Esophagus squamous epithelium (tissue), 5 donors: ENCODE measurements at regions not wholly inside any gene's neighbourhood (a gene's known extent, or its start where the extent isn't known, plus 50 kb on each side); places are given as distances from the start of the nearest gene placed in this dataset.
"Not testable (repeated sequence)": the region's sequence is repeated elsewhere in the genome, so short reads cannot be mapped to it uniquely, and the experiment has no call there.

Experiments
- DNase-seq: peaks from one replicate; lab custom pipeline; 2025; lab: John Stamatoyannopoulos, UW
- H3K27ac ChIP-seq, 4 donors: fragments of 200-600 bp; sonication (generic); one replicate each; pipeline ENCODE4 v1.5.1; 2016 to 2019; ENCODE audit warnings: mild to moderate bottlenecking in 1 of 4
- H3K27me3 ChIP-seq, 4 donors: fragments of 200-600 bp; sonication (generic); 1 replicate in 3 of 4; 2 replicates in 1 of 4; pipeline versions ENCODE4 v1.5.1 to v1.6.0; 2017 to 2021; ENCODE audit warnings: antibody characterized with exemption in 1 of 4
- H3K36me3 ChIP-seq, 3 donors: fragments of 200-600 bp; sonication (generic); one replicate each; pipeline ENCODE4 v1.5.1; 2016 to 2019
- H3K4me1 ChIP-seq, 3 donors: fragments of 200-600 bp; sonication (generic); one replicate each; pipeline ENCODE4 v1.5.1; 2017 to 2019
- H3K4me3 ChIP-seq, 4 donors: fragments of 200-600 bp; sonication (generic); 1 replicate in 3 of 4; 2 replicates in 1 of 4; pipeline ENCODE4 v1.5.1; 2016 to 2019; ENCODE audit warnings: mild to moderate bottlenecking in 2 of 4, moderate library complexity in 1 of 4
- H3K9me3 ChIP-seq, 3 donors: fragments of 200-600 bp; sonication (generic); one replicate each; pipeline ENCODE4 v1.5.1; 2016 to 2019
- POLR2A ChIP-seq, 4 donors: fragments of 450-650 bp; IDR thresholded peaks; one replicate each; pipeline ENCODE4 v1.6.1; 2017; ENCODE audit warnings: antibody characterized with exemption in 4 of 4, mild to moderate bottlenecking in 4 of 4, moderate library complexity in 3 of 4
- WGBS, 2 donors: methylation state at CpG; one replicate each; pipeline ENCODE4 v1.1.5; 2018; 5-methylcytosine and 5-hydroxymethylcytosine counted together
- intact Hi-C: fragments of 100-400 bp; cut with DNase I; formaldehyde crosslinking; loops from one replicate; pipeline ENCODE4 v1.15.0; 2022
- TF ChIP-seq, protein P1 (sequence below), 6 experiments: fragments of 450-650 bp in 4 of 6; fragments of 200-600 bp in 2 of 6; sonication (generic) in 2 of 6; IDR thresholded peaks; one replicate each; pipeline ENCODE4 v1.5.1; 2016 to 2019; ENCODE audit warnings: antibody characterized with exemption in 6 of 6, mild to moderate bottlenecking in 4 of 6, moderate library complexity in 4 of 6
- donor health status: DM: yes; HTN: yes; CAD: no.

DNA sequence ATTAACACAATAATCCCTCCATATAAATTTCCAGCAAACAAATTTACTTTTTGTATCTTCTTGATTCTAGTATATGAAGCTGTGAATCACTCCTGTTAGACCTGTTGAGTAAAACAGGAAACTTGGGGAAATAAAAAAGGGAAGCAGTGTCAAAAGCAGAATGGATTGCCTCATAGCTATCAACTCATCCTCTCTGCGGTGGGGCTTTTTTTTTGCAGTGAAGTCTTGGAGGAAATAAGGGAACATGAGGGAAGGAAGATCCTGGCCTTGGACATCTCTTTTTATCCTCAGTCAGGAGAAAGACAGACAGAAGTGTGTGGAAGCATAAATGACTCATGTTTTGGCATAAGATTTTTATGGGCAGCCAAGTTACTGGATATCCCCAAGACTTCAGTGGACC is 332.5 kb downstream of the TFAP2A start:
- no peaks in the 10 kb centered on the region for H3K27me3 ChIP-seq
- H3K36me3 ChIP-seq, result no peaks in the 10 kb centered on the region
- DNase-seq, result no peak
- H3K9me3 ChIP-seq, result no peaks in the 10 kb centered on the region
- H3K4me1 ChIP-seq, result peaks cover 0 to 30% (median 0%) of the 10 kb centered on the region in 3 donors
- no peak overlapping the region for H3K27ac ChIP-seq
- intact Hi-C loops, result no loop called here
- 12 to 37% methylated on average over 1 of the region's 1 CpG for WGBS, 2 donors
- no peak overlapping the region for H3K4me3 ChIP-seq
- no peak for TF ChIP-seq POLR2A (IDR thresholded peaks at IDR 0.05)
- TF ChIP-seq, protein P1, sequence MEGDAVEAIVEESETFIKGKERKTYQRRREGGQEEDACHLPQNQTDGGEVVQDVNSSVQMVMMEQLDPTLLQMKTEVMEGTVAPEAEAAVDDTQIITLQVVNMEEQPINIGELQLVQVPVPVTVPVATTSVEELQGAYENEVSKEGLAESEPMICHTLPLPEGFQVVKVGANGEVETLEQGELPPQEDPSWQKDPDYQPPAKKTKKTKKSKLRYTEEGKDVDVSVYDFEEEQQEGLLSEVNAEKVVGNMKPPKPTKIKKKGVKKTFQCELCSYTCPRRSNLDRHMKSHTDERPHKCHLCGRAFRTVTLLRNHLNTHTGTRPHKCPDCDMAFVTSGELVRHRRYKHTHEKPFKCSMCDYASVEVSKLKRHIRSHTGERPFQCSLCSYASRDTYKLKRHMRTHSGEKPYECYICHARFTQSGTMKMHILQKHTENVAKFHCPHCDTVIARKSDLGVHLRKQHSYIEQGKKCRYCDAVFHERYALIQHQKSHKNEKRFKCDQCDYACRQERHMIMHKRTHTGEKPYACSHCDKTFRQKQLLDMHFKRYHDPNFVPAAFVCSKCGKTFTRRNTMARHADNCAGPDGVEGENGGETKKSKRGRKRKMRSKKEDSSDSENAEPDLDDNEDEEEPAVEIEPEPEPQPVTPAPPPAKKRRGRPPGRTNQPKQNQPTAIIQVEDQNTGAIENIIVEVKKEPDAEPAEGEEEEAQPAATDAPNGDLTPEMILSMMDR (IDR thresholded peaks at IDR 0.05), result no peak

GRCh38 chr6:10081957-10082356 is 332.9 kb downstream of the TFAP2A start:
- WGBS, 2 donors, result 73 to 83% methylated on average over 1 of the region's 1 CpG
- H3K4me3 ChIP-seq, result no peak overlapping the region
- H3K27ac ChIP-seq, result no peak overlapping the region

GRCh38 chr6:10081075-10081474 is 333.8 kb downstream of the TFAP2A start:
- no peak for TF ChIP-seq POLR2A (IDR thresholded peaks at IDR 0.05)
- TF ChIP-seq, protein P1 (IDR thresholded peaks at IDR 0.05), result no peak
- DNase-seq, result no peak

More at GRCh38 chr6:10081957-10082356, 332.9 kb downstream of the TFAP2A start:
- intact Hi-C loops, result no loop called here
- H3K36me3 ChIP-seq, result no peaks in the 10 kb centered on the region
- peaks cover 0 to 30% (median 0%) of the 10 kb centered on the region in 3 donors for H3K4me1 ChIP-seq
- TF ChIP-seq, protein P1 (IDR thresholded peaks at IDR 0.05), result no peak
- no peak for TF ChIP-seq POLR2A (IDR thresholded peaks at IDR 0.05)
- H3K27me3 ChIP-seq, result no peaks in the 10 kb centered on the region
- H3K9me3 ChIP-seq, result no peaks in the 10 kb centered on the region
- no peak for DNase-seq

DNA sequence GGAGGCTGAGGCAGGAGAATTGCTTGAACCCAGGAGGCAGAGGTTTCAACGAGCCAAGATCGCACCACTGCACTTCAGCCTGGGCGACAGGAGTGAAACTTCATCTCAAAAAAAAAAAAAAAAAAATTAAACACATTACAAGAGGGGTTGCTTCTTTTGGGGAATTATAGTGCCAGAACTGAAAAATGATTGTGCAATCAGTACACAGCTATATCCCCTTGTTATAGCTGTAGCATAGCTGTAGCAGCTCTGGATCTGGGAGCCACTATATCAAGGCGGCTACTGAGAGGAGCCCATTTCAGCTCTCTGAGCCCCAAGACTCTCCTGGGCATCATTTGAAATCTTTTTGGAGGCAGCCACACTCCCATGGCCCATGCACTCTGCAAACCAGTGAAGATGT is 334.3 kb downstream of the TFAP2A start:
- 90 to 95% methylated on average over 4 of the region's 4 CpGs for WGBS, 2 donors
- H3K27ac ChIP-seq, result no peak overlapping the region
- H3K27me3 ChIP-seq, result no peaks in the 10 kb centered on the region
- no peak overlapping the region for H3K4me3 ChIP-seq
- no peaks in the 10 kb centered on the region for H3K36me3 ChIP-seq
- TF ChIP-seq POLR2A (IDR thresholded peaks at IDR 0.05), result no peak
- TF ChIP-seq, protein P1 (IDR thresholded peaks at IDR 0.05), result no peak
- peaks cover 0 to 30% (median 0%) of the 10 kb centered on the region in 3 donors for H3K4me1 ChIP-seq
- DNase-seq, result no peak
- intact Hi-C loops, result no loop called here
- H3K9me3 ChIP-seq, result no peaks in the 10 kb centered on the region

More at GRCh38 chr6:10081075-10081474, 333.8 kb downstream of the TFAP2A start:
- Histone ChIP-seq H3K4me1 (peaks cover 0 to 30% (median 0%) of the 10 kb centered on the region in 3 donors), H3K9me3 (no peaks in the 10 kb centered on the region), H3K36me3 (no peaks in the 10 kb centered on the region), H3K4me3 (no peak overlapping the region), H3K27me3 (no peaks in the 10 kb centered on the region), H3K27ac (no peak overlapping the region)
- WGBS, 2 donors, result 81 to 82% methylated on average over 6 of the region's 6 CpGs
- intact Hi-C loops, result no loop called here

- H3K4me1 ChIP-seq, result peaks cover 0 to 23% (median 0%) of the 10 kb centered on the region in 3 donors
- DNase-seq, result no peak
- intact Hi-C loops, result no loop called here
- TF ChIP-seq, protein P1 (IDR thresholded peaks at IDR 0.05), result no peak
- no peak for TF ChIP-seq POLR2A (IDR thresholded peaks at IDR 0.05)
- H3K9me3 ChIP-seq, result no peaks in the 10 kb centered on the region
- H3K27ac ChIP-seq, result no peak overlapping the region
- WGBS, 2 donors, result 84 to 87% methylated on average over 6 of the region's 6 CpGs
- no peak overlapping the region for H3K4me3 ChIP-seq
- H3K36me3 ChIP-seq, result no peaks in the 10 kb centered on the region
- no peaks in the 10 kb centered on the region for H3K27me3 ChIP-seq
These were observed 336.3 kb downstream of the TFAP2A start for GRCh38 chr6:10078581-10078980.

DNA sequence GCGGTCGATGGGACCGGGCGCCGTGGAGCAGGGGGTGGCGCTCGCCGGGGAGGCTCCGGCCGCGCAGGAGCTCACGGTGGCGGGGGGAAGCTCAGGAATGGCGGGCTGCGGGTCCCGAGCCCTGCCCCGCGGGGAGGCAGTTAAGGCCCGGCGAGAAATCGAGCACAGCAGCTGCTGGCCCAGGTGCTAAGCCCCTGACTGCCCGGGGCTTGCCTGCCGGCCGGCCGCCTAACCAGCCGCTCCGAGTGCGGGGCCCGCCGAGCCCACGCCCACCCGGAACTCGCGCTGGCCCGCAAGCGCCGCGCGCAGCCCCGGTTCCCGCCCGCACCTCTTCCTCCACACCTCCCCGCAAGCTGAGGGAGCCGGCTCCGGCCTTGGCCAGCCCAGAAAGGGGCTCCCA is 340.1 kb downstream of the TFAP2A start:
- H3K27ac ChIP-seq, H3K4me3 ChIP-seq, H3K4me1 ChIP-seq, DNase-seq, H3K9me3 ChIP-seq, intact Hi-C loops, H3K27me3 ChIP-seq, H3K36me3 ChIP-seq: not testable (repeated sequence)
- no CpG with 5 or more reads among the region's 45 CpGs for WGBS, 2 donors
